AG09319 (cell line): ENCODE measurements at regions not wholly inside any gene's neighbourhood (a gene's known extent, or its start where the extent isn't known, plus 50 kb on each side); places are given as distances from the start of the nearest gene placed in this dataset.

Experiments
- DNase-seq: peaks from one replicate; pipeline ENCODE4 v3.0.0-alpha.2; 2010; ENCODE audit warnings: low read depth; ENCODE audit errors: extremely low read depth
- TF ChIP-seq, protein P1 (sequence below): IDR thresholded peaks from 2 replicates; pipeline ENCODE4 v1.5.1; 2011; ENCODE audit warnings: low read depth, mild to moderate bottlenecking, inconsistent platforms, low read length, moderate library complexity

DNA sequence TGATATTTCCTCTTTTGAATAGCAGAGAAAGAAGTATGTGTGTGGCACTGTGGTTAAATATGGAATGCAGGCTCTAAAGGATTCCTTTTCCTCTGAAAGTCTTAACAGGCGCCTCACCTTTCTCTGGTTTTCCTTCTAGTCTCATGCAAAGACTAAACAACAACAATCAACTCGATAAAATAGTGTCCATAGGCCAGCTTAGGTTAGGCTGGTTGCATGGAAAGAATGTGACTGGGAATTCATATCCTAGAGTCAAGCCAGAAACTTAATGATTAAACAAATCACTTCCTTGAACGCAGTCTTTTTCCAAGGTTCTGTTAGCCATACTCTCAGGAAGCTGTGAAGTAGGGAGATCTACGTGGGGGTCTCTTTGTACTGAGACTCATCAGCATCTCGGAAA, 800.8 kb upstream of the ID2 start:
- TF ChIP-seq, protein P1, sequence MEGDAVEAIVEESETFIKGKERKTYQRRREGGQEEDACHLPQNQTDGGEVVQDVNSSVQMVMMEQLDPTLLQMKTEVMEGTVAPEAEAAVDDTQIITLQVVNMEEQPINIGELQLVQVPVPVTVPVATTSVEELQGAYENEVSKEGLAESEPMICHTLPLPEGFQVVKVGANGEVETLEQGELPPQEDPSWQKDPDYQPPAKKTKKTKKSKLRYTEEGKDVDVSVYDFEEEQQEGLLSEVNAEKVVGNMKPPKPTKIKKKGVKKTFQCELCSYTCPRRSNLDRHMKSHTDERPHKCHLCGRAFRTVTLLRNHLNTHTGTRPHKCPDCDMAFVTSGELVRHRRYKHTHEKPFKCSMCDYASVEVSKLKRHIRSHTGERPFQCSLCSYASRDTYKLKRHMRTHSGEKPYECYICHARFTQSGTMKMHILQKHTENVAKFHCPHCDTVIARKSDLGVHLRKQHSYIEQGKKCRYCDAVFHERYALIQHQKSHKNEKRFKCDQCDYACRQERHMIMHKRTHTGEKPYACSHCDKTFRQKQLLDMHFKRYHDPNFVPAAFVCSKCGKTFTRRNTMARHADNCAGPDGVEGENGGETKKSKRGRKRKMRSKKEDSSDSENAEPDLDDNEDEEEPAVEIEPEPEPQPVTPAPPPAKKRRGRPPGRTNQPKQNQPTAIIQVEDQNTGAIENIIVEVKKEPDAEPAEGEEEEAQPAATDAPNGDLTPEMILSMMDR, result no peak
- no peak for DNase-seq

DNA sequence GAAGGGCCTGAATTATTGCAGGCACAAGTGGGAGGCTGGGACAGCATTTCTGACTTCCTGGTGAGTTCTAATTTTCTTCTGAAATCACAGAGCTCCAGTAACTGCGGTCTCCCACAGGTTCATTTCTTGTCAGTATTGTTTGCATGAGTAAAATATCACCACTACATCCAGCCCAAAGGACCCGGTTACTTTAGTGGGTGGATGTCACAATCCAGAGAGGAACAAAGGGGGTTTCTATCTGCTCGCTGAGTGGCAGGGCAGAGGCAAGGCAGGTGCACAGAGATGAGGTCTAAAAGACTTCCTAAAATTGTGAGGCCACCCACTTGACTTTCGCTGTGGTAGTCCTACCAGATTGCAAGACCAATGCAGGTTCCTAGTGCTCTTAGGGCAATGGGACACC, 800.4 kb upstream of the ID2 start:
- DNase-seq, result no peak
- TF ChIP-seq, protein P1, result no peak

DNA sequence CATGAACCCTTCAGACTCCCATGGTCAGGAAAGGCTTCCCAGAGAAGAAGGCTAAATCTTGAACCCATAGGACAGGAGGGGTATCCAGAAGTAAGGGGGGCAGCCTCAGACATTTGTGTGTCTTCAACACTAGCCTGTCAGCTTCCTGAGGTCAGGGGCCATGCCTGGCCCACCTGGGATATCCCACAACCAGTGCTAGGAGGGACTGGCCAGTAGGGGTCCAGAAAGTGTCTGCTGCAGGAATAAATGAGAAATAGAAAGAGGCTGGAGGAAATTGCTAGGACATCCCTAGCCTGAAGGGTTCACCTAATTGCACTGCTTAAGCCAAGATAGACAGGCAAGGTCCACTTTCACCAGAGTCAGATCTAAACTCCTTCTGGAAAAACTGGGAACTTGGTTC, 799.6 kb upstream of the ID2 start:
- TF ChIP-seq, protein P1, result no peak

DNA sequence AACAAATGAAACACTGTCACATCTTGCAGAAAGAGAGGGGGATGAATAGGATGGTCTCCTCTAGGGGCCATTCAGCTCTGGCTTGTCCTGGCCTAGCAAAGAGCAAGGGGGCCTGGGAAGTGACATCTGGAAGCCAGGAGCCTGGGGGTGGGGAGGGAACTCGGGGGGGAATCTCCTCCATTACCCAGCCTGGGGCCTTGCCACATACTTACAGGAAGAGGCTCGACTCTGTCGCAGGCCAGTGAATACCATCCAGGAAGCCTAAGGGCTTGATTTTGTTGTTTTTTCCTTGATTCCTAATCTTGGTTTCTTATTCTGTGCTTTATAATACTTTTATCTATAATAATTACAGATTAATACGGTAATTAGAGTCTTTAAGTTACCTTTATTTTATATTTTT, 797.5 kb upstream of the ID2 start:
- TF ChIP-seq, protein P1, result no peak
- DNase-seq, result no peak

More for the DNA sequence above, 799.6 kb upstream of the ID2 start:
- no peak for DNase-seq

DNA sequence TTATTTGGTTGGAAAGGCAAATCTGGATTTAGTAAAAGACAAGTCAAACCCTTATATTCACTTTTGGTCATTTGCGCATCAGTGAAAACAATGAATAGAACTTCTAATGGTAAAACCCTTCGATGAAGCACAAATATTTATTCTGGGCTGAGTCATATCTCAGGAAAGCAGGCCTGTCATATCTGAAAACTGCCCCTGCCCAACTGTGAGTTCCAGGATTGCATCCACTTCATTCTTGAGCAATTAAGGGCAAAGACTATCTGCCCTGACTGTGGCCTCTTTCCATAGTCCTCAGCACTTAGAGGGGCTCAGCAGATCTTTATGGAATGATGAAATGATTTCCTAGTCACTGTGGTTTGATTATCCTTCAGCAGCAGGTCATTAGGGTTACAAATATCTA, 795.2 kb upstream of the ID2 start:
- no peak for DNase-seq

DNA sequence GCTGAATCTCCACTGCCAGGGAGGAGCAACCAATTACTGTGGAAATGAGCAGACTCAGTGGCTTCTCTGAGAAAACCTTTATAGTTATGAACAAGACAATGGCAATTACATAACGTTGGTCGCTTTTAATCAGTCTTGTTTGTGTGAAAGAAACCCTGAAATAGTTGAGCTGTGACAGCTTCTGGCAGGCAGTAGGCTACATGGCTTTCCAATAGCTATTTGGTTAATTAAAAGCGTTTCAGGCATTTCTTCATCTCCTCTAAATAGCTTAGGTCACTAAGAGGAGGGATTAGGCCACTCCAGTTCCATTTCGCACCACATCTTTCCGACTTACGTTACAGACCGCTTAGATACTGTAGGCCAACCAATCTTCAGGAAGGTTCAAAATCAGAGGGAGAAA, 794.4 kb upstream of the ID2 start:
- DNase-seq, result peak; percentile 71
- TF ChIP-seq, protein P1, result no peak

More for the DNA sequence above, 795.2 kb upstream of the ID2 start:
- TF ChIP-seq, protein P1, result no peak

DNA sequence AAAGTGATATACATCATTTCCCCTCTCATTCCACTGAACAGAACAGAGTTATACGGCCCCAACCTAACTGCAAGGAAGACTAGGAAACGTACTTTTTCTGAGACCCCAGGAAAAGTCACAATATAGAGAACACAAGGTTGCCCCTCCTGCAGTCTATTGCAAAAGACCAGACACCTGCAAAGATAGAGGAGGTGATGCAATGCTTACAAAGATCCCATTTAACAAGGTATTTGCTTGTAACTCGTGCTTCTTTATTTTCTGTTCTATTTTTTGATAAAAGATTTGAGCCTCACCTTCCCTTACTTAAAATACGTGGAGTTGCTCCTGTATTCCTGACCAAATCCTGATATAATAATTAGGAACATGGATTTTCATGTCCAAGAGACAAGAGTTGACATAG, 793.0 kb upstream of the ID2 start:
- TF ChIP-seq, protein P1, result no peak
- no peak for DNase-seq
